ENCODE measurements at regions not wholly inside any gene's neighbourhood (a gene's known extent, or its start where the extent isn't known, plus 50 kb on each side); places are given as distances from the start of the nearest gene placed in this dataset.

- TF ChIP-seq, protein P1, sequence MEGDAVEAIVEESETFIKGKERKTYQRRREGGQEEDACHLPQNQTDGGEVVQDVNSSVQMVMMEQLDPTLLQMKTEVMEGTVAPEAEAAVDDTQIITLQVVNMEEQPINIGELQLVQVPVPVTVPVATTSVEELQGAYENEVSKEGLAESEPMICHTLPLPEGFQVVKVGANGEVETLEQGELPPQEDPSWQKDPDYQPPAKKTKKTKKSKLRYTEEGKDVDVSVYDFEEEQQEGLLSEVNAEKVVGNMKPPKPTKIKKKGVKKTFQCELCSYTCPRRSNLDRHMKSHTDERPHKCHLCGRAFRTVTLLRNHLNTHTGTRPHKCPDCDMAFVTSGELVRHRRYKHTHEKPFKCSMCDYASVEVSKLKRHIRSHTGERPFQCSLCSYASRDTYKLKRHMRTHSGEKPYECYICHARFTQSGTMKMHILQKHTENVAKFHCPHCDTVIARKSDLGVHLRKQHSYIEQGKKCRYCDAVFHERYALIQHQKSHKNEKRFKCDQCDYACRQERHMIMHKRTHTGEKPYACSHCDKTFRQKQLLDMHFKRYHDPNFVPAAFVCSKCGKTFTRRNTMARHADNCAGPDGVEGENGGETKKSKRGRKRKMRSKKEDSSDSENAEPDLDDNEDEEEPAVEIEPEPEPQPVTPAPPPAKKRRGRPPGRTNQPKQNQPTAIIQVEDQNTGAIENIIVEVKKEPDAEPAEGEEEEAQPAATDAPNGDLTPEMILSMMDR (IDR thresholded peaks at IDR 0.05; ENCODE audit: low read depth, low read length) = no peak
- no peak for TF ChIP-seq EZH2phosphoT487 (IDR thresholded peaks at IDR 0.05; ENCODE audit: low read depth)
These were observed 51.9 kb upstream of the JAK2 start for GRCh38 chr9:4933177-4933576.
